GM12878 (cell line): ENCODE measurements at regions not wholly inside any gene's neighbourhood (a gene's known extent, or its start where the extent isn't known, plus 50 kb on each side); places are given as distances from the start of the nearest gene placed in this dataset.

Source experiments
- ATAC-seq: fragments of 200-7000 bp; cut with Tn5 transposase; 3 replicates; pipeline ENCODE4 v1.9.1; 2020; ENCODE audit warnings: mild to moderate bottlenecking, moderate library complexity
- BruUV-seq: library from RNA; stranded (reverse); fragments of 400-500 nt; replicated peaks from 2 replicates; lab custom pipeline; 2021; lab: Mats Ljungman, UMichigan
- CTCF ChIA-PET: fragments of 300-600 bp; sonication (Branson Sonifier 250); formaldehyde crosslinking; extraction: SDS; loops from one replicate; lab custom pipeline; 2021; ENCODE audit warnings: inconsistent platforms; lab: Yijun Ruan, JAX
- POLR2A ChIA-PET: fragments of 350-600 bp; formaldehyde crosslinking; extraction: SDS; loops from one replicate; lab custom pipeline; 2021; ENCODE audit warnings: inconsistent platforms; lab: Charles Lee
- RAD21 ChIA-PET: fragments of 300-600 bp; sonication (Branson Sonifier 250); formaldehyde crosslinking; loops from one replicate; lab custom pipeline; 2023; ENCODE audit warnings: antibody characterized with exemption; ENCODE audit not compliant: unreplicated experiment; lab: Charles Lee
- SMC1A ChIA-PET: fragments of 300-600 bp; sonication (Branson Sonifier 250); formaldehyde crosslinking; loops from one replicate; lab custom pipeline; 2023; ENCODE audit not compliant: unreplicated experiment, uncharacterized antibody; lab: Charles Lee
- DNase-seq: peaks from one replicate; pipeline ENCODE4 v3.0.0-alpha.2; 2011; ENCODE audit warnings: low read depth, low spot score
- FAIRE-seq: peaks from 3 replicates; lab custom pipeline; 2011; peaks lifted over from hg19 to GRCh38; lab: Jason Lieb, UNC
- H2AFZ ChIP-seq: 2 replicates; pipeline ENCODE4 v1.6.0; 2011; ENCODE audit warnings: low read depth, low read length, control low read depth; ENCODE audit not compliant: control insufficient read depth
- H3K27ac ChIP-seq: 2 replicates; pipeline ENCODE4 v1.5.1; 2011; ENCODE audit warnings: control low read depth; ENCODE audit not compliant: control insufficient read depth, insufficient read depth
- H3K27me3 ChIP-seq, 2 experiments: replicated peaks in 1 of 2; 2 replicates each; pipeline versions ENCODE4 v1.6.0 to v1.6.1; 2011; ENCODE audit warnings: low read length in 1 of 2; ENCODE audit not compliant: control insufficient read depth in 2 of 2, insufficient read depth in 2 of 2
- H3K36me3 ChIP-seq, 2 experiments: 2 replicates each; pipeline ENCODE4 v1.5.1; 2011; ENCODE audit warnings: low read length in 1 of 2; ENCODE audit not compliant: control insufficient read depth in 2 of 2, insufficient read depth in 2 of 2
- H3K4me1 ChIP-seq: 2 replicates; pipeline ENCODE4 v1.6.1; 2011; ENCODE audit warnings: mild to moderate bottlenecking, low read length, moderate library complexity, mixed read lengths; ENCODE audit not compliant: control insufficient read depth, insufficient read depth
- H3K4me2 ChIP-seq: 2 replicates; pipeline ENCODE4 v1.6.0; 2011; ENCODE audit warnings: control low read depth; ENCODE audit not compliant: control insufficient read depth, insufficient read depth
- H3K4me3 ChIP-seq: fragments of 200-600 bp; sonication (generic); 2 replicates; pipeline ENCODE4 v1.5.1; 2016
- H3K79me2 ChIP-seq: 2 replicates; pipeline ENCODE4 v1.6.0; 2011; ENCODE audit warnings: low read length; ENCODE audit not compliant: control insufficient read depth, insufficient read depth
- H3K9ac ChIP-seq: 2 replicates; pipeline ENCODE4 v1.8.0; 2011; ENCODE audit warnings: low read length, control low read depth, mixed read lengths; ENCODE audit not compliant: control insufficient read depth, insufficient read depth
- H3K9me3 ChIP-seq: replicated peaks from 3 replicates; pipeline ENCODE4 v1.5.1; 2011; ENCODE audit warnings: mild to moderate bottlenecking, low read length; ENCODE audit not compliant: control insufficient read depth, insufficient read depth
- H4K20me1 ChIP-seq: 2 replicates; pipeline ENCODE4 v1.6.0; 2011; ENCODE audit not compliant: control insufficient read depth, insufficient read depth
- ASH2L ChIP-seq: fragments of 300-600, 200-600 bp; sonication (generic); IDR thresholded peaks from 2 replicates; pipeline ENCODE4 v1.6.1; 2017; ENCODE audit warnings: low read depth, mild to moderate bottlenecking, borderline replicate concordance
- BHLHE40 ChIP-seq, 2 experiments: fragments of 450-650 bp in 1 of 2; IDR thresholded peaks; 2 replicates each; pipeline ENCODE4 v1.6.1; 2011 to 2017; ENCODE audit warnings: low read depth in 2 of 2, borderline replicate concordance in 1 of 2, improper control_type of control experiment in 1 of 2, low read length in 1 of 2, mild to moderate bottlenecking in 1 of 2
- BRCA1 ChIP-seq: IDR thresholded peaks from 2 replicates; pipeline ENCODE4 v1.6.1; 2011; ENCODE audit warnings: low read depth, low read length, improper control_type of control experiment
- CUX1 ChIP-seq: IDR thresholded peaks from 2 replicates; pipeline ENCODE4 v1.6.1; 2012; ENCODE audit warnings: improper control_type of control experiment, low read depth, low read length; ENCODE audit not compliant: insufficient replicate concordance
- ESRRA ChIP-seq: IDR thresholded peaks from 2 replicates; pipeline ENCODE4 v1.6.1; 2012; ENCODE audit warnings: mild to moderate bottlenecking, low read length, improper control_type of control experiment
- EZH2 ChIP-seq: IDR thresholded peaks from 2 replicates; pipeline ENCODE4 v1.6.1; 2012; ENCODE audit warnings: low read depth, mild to moderate bottlenecking, control low read depth, inconsistent platforms, low read length, borderline replicate concordance; ENCODE audit not compliant: control insufficient read depth
- IKZF1 ChIP-seq: fragments of 450-650 bp; conservative IDR thresholded peaks from 2 replicates; pipeline ENCODE4 v1.6.1; 2017; ENCODE audit warnings: antibody characterized with exemption, mild to moderate bottlenecking
- IKZF2 ChIP-seq, 2 experiments: fragments of 450-650 bp; IDR thresholded peaks; 2 replicates each; pipeline ENCODE4 v1.6.1; 2017; ENCODE audit warnings: mild to moderate bottlenecking in 2 of 2, moderate library complexity in 2 of 2
- MEF2B ChIP-seq: fragments of 450-650 bp; IDR thresholded peaks from 2 replicates; pipeline ENCODE4 v1.6.1; 2018; ENCODE audit warnings: mild to moderate bottlenecking, moderate library complexity; ENCODE audit not compliant: partially characterized antibody, poor library complexity, severe bottlenecking
- NR2C1 ChIP-seq: fragments of 450-650 bp; IDR thresholded peaks from 2 replicates; pipeline ENCODE4 v1.6.1; 2017; ENCODE audit warnings: antibody characterized with exemption, mild to moderate bottlenecking, moderate library complexity
- RBBP5 ChIP-seq: fragments of 200-600 bp; sonication (generic); conservative IDR thresholded peaks from 2 replicates; pipeline ENCODE4 v1.6.1; 2016
- SMAD1 ChIP-seq: fragments of 450-650 bp; IDR thresholded peaks from 2 replicates; pipeline ENCODE4 v1.6.1; 2018; ENCODE audit warnings: mild to moderate bottlenecking, low read depth; ENCODE audit not compliant: partially characterized antibody
- SREBF2 ChIP-seq: IDR thresholded peaks from 2 replicates; pipeline ENCODE4 v1.6.1; 2012; ENCODE audit warnings: mild to moderate bottlenecking, low read length
- ZSCAN29 ChIP-seq: fragments of 450-650 bp; IDR thresholded peaks from 2 replicates; pipeline ENCODE4 v1.6.1; 2017; ENCODE audit warnings: mild to moderate bottlenecking, moderate library complexity
- WGBS: methylation state at CpG from one replicate; pipeline ENCODE4 v1.1.6; 2016; ENCODE audit warnings: low lambda C conversion rate; ENCODE audit not compliant: insufficient replicate concordance, insufficient coverage; ENCODE audit errors: missing lambda C conversion rate; 5-methylcytosine and 5-hydroxymethylcytosine counted together
- in situ Hi-C: fragments of 300-500 bp; cut with MboI; formaldehyde crosslinking; loops from 9 replicates; pipeline ENCODE4 v1.14.3; 2018; ENCODE audit warnings: mixed read lengths
- intact Hi-C: fragments of 100-400 bp; cut with micrococcal nuclease; formaldehyde crosslinking; loops from one replicate; pipeline ENCODE4 v1.14.2; 2022; ENCODE audit not compliant: unreplicated experiment
- TF ChIP-seq, protein P1 (sequence below): fragments of 450-650 bp; formaldehyde crosslinking; IDR thresholded peaks from 2 replicates; pipeline ENCODE4 v1.4.0; 2022; ENCODE audit warnings: mild to moderate bottlenecking, moderate library complexity

DNA sequence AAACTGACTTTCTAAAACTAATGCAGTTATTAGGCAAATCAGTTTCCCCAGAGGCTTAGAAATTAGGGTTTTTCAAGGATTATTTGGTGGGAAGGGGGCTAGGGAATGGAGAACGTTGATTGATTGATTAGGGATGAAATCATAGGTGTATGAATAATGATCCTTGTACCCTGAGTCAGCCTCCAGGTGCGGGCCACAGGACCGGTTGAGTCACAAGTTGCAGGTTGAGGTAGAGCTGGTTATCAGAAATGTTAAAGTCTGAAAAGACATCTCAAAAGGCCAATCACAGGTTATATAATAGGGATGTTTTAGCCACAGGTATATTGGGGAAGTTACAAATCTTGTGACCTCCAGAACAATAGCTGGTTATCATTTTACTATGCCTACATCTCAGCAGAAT lies 341.8 kb upstream of the GULP1 start (continued):
- TF ChIP-seq IKZF2 (IDR thresholded peaks at IDR 0.05): no peak

GRCh38 chr2:187951470-187952218 lies 340.0 kb upstream of the GULP1 start:
- Histone ChIP-seq H3K4me3 (no peak overlapping the region), H3K4me2 (no peak overlapping the region), H3K4me1 (no peaks in the 10 kb centered on the region), H2AFZ (no peak overlapping the region), H4K20me1 (no peaks in the 10 kb centered on the region), H3K36me3 (no peaks in the 10 kb centered on the region), H3K27me3 (no peaks in the 10 kb centered on the region), H3K9me3 (no peaks in the 10 kb centered on the region; the same call in 2 of the 3 replicates), H3K79me2 (no peaks in the 10 kb centered on the region), H3K9ac (no peak overlapping the region), H3K27ac (no peak overlapping the region)
- ATAC-seq: no peak
- ChIA-PET RAD21 (no interaction called here), CTCF (no interaction called here), POLR2A (no interaction called here), SMC1A (no interaction called here)
- intact Hi-C loops (no loop called here), in situ Hi-C loops (no loop called here)
- FAIRE-seq: no peak
- WGBS: 67% methylated on average over 26 of the region's 32 CpGs
- BruUV-seq: no TSS peak
- DNase-seq: no peak
- no peak for TF ChIP-seq EZH2
- TF ChIP-seq BHLHE40 (IDR thresholded peaks at IDR 0.05; ENCODE audit: borderline replicate concordance in 1 of 2, low read depth in 2 of 2, low read length in 1 of 2): no peak
- TF ChIP-seq RBBP5: no peak
- no peak for TF ChIP-seq ESRRA
- TF ChIP-seq ZSCAN29: no peak
- TF ChIP-seq SMAD1: no peak
- no peak for TF ChIP-seq NR2C1
- no peak for TF ChIP-seq ASH2L
- TF ChIP-seq SREBF2: no peak
- no peak for TF ChIP-seq IKZF1
- TF ChIP-seq, protein P1, sequence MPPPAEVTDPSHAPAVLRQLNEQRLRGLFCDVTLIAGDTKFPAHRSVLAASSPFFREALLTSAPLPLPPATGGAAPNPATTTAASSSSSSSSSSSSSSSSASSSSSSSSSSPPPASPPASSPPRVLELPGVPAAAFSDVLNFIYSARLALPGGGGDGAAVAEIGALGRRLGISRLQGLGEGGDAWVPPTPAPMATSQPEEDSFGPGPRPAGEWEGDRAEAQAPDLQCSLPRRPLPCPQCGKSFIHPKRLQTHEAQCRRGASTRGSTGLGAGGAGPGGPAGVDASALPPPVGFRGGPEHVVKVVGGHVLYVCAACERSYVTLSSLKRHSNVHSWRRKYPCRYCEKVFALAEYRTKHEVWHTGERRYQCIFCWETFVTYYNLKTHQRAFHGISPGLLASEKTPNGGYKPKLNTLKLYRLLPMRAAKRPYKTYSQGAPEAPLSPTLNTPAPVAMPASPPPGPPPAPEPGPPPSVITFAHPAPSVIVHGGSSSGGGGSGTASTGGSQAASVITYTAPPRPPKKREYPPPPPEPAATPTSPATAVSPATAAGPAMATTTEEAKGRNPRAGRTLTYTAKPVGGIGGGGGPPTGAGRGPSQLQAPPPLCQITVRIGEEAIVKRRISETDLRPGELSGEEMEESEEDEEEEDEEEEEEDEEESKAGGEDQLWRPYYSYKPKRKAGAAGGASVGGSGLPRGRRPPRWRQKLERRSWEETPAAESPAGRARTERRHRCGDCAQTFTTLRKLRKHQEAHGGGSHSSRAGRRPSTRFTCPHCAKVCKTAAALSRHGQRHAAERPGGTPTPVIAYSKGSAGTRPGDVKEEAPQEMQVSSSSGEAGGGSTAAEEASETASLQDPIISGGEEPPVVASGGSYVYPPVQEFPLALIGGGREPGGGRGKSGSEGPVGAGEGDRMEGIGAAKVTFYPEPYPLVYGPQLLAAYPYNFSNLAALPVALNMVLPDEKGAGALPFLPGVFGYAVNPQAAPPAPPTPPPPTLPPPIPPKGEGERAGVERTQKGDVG (CRISPR knock-in tag): no peak
- TF ChIP-seq MEF2B: no peak
- no peak for TF ChIP-seq BRCA1
- no peak for TF ChIP-seq CUX1
